HEK293T (cell line): ENCODE measurements at regions not wholly inside any gene's neighbourhood (a gene's known extent, or its start where the extent isn't known, plus 50 kb on each side); places are given as distances from the start of the nearest gene placed in this dataset.
"Not testable (repeated sequence)": the region's sequence is repeated elsewhere in the genome, so short reads cannot be mapped to it uniquely, and the experiment has no call there.

ENCODE experiments used
- CTCF ChIA-PET: fragments of 350-600 bp; formaldehyde crosslinking; extraction: SDS; loops from one replicate; lab custom pipeline; 2021; ENCODE audit warnings: antibody characterized with exemption, inconsistent platforms; lab: Yijun Ruan, JAX
- POLR2A ChIA-PET: fragments of 350-600 bp; formaldehyde crosslinking; extraction: SDS; loops from one replicate; lab custom pipeline; 2020; ENCODE audit warnings: antibody characterized with exemption, inconsistent platforms; lab: Yijun Ruan, JAX
- DNase-seq: peaks from one replicate; pipeline ENCODE4 v3.0.0; 2012; ENCODE audit warnings: mixed read lengths; ENCODE audit errors: extremely low spot score
- ARNT ChIP-seq: fragments of 450-650 bp; IDR thresholded peaks from 2 replicates; pipeline ENCODE4 v1.6.1; 2017; ENCODE audit warnings: mild to moderate bottlenecking
- BHLHE40 ChIP-seq: fragments of 450-650 bp; IDR thresholded peaks from 2 replicates; pipeline ENCODE4 v1.6.1; 2016; ENCODE audit warnings: mild to moderate bottlenecking, moderate library complexity, borderline replicate concordance
- CTBP1 ChIP-seq: fragments of 450-650 bp; IDR thresholded peaks from 2 replicates; pipeline ENCODE4 v1.6.1; 2016; ENCODE audit warnings: borderline replicate concordance
- ELF4 ChIP-seq: fragments of 450-650 bp; IDR thresholded peaks from 2 replicates; pipeline ENCODE4 v1.6.1; 2017; ENCODE audit warnings: antibody characterized with exemption
- FOXA1 ChIP-seq: fragments of 450-650 bp; IDR thresholded peaks from 2 replicates; pipeline ENCODE4 v1.6.1; 2016; ENCODE audit warnings: mild to moderate bottlenecking
- FOXK2 ChIP-seq: fragments of 450-650 bp; IDR thresholded peaks from 2 replicates; pipeline ENCODE4 v1.6.1; 2016; ENCODE audit warnings: mild to moderate bottlenecking
- FOXM1 ChIP-seq: fragments of 450-650 bp; IDR thresholded peaks from 2 replicates; pipeline ENCODE4 v1.6.1; 2017; ENCODE audit warnings: mild to moderate bottlenecking, borderline replicate concordance
- HDGF ChIP-seq: fragments of 450-650 bp; IDR thresholded peaks from 2 replicates; pipeline ENCODE4 v1.6.1; 2017; ENCODE audit warnings: antibody characterized with exemption, borderline replicate concordance
- L3MBTL2 ChIP-seq: fragments of 450-650 bp; conservative IDR thresholded peaks from 2 replicates; pipeline ENCODE4 v1.6.1; 2016; ENCODE audit warnings: mild to moderate bottlenecking
- LEF1 ChIP-seq: fragments of 450-650 bp; IDR thresholded peaks from 2 replicates; pipeline ENCODE4 v1.6.1; 2017; ENCODE audit warnings: mild to moderate bottlenecking, borderline replicate concordance
- NFRKB ChIP-seq: fragments of 450-650 bp; IDR thresholded peaks from 2 replicates; pipeline ENCODE4 v1.6.1; 2016; ENCODE audit warnings: mild to moderate bottlenecking, moderate library complexity
- SP1 ChIP-seq: fragments of 450-650 bp; IDR thresholded peaks from 2 replicates; pipeline ENCODE4 v1.6.1; 2017
- SUZ12 ChIP-seq: fragments of 450-650 bp; IDR thresholded peaks from 2 replicates; pipeline ENCODE4 v1.6.1; 2016; ENCODE audit warnings: mild to moderate bottlenecking
- TARDBP ChIP-seq: fragments of 450-650 bp; IDR thresholded peaks from 2 replicates; pipeline ENCODE4 v1.6.1; 2016
- ZNF384 ChIP-seq: fragments of 450-650 bp; IDR thresholded peaks from 2 replicates; pipeline ENCODE4 v1.6.1; 2016
- TF ChIP-seq, protein P1 (sequence below): fragments of 450-650 bp; IDR thresholded peaks from 2 replicates; pipeline ENCODE4 v1.6.1; 2016

DNA sequence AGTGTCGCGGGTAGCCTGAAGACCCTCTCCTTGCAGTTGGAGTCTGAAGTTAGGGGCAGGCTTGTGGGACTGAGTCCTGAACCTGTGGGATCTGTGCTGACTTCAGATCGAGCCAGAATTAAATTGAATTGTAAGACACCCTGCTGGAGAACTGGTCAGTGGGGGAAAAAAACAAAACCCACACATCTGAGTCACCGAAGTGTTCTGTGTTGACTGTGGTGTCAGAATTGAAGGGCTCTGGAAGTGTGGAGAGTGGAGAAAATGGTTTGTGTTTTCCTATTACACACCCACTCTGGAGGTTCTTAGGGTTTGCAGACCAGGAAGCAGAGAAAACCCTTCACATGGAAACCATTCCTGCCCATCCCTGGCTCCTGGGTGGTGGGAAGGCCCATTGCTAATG lies 209.5 kb upstream of the GALNT2 start:
- CTCF ChIA-PET, result no interaction called here
- POLR2A ChIA-PET, result no interaction called here
- DNase-seq, result no peak
- TF ChIP-seq LEF1, result no peak
- no peak for TF ChIP-seq L3MBTL2
- TF ChIP-seq ZNF384, result no peak
- TF ChIP-seq NFRKB, result no peak
- TF ChIP-seq CTBP1, result no peak
- no peak for TF ChIP-seq ELF4
- no peak for TF ChIP-seq FOXM1
- TF ChIP-seq TARDBP, result no peak
- no peak for TF ChIP-seq FOXA1
- no peak for TF ChIP-seq SUZ12

DNA sequence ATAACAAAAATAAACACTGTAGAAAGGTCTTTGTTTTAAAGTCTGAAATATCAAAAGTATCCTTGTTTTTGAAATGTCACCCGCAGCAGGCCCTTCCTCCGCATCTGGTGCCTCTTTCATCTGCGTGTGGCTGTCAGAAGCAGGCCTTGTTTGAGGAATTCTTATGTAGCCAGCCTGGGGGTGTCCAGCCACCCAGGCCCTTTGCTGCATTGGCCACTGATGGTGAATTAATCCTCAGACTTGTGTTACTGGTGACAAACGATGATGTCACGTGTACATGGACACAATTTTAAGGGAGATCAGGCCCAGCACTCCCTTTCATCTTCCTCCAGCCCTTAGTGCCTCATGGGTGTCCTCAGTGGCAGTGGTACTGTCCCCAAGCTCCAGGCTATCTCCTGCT lies 208.0 kb upstream of the GALNT2 start:
- no peak for DNase-seq
- CTCF ChIA-PET, result no interaction called here
- POLR2A ChIA-PET, result no interaction called here
- TF ChIP-seq FOXA1 (no peak), CTBP1 (no peak), BHLHE40 (no peak), ZNF384 (no peak), SP1 (no peak), ELF4 (no peak), HDGF (no peak), L3MBTL2 (no peak), NFRKB (no peak)

DNA sequence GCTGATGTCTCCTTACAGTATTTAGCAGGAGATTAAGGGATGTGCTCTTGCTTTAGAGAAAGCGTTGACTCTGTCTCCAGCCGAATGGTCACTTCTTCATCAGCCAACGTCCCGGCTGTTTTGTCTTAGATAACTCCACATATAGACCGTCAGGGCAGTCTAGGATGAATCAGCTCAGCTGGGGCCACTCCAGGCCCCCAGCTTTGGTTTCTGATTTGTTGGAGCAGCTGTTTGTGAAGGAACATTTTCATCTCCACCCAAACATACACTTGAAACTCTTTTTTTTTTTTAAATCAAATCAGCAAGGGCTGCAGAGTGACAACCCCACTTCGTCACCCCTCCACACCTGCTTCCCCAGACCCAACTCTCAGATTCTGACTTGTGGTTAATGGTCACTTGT lies 206.1 kb upstream of the GALNT2 start:
- no peak for DNase-seq
- POLR2A ChIA-PET, result no interaction called here
- CTCF ChIA-PET, result interaction anchor here (0.6 to 1.9 kb wide), 2 partner anchors 11 to 17 kb away, joined by 3 to 15 read pairs; no protein-coding TSS in a partner anchor

DNA sequence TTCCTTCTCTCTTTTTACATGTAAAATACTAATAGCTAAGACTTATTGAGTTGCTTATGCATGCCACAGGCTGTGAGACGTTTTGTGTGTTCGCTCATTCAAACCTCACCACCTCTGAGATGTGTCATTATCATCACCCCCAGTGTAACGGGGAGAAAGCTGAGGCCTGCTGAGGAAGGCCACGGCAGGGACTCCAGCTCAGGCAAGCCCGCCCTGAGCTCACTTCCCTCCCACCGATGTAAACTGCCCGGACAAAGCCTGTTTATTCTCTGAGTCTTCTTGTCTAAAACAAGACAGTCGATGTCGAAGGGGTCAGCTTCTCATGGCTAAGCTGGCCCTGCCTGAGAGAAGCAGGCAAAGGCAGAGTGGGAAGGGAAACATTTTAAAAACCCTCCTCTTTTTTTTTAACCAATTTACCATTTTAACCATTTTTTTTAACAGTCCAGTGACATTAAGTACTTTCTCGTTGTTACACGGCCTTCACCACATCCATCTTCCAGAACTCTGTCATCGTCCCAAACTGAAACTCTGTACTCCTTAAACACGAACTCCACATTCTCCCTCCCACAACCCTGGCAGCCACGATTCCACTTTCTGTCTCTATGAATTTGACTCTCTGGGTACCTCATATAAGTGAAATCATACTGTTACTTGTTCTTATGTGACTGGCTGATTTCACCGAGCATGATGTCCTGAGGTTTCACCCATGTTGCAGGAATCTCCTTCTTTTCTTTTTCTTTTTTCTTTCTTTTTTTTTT lies 204.8 kb upstream of the GALNT2 start:
- DNase-seq, result no peak
- ChIA-PET POLR2A (interaction anchor here (0.7 kb wide), 1 partner anchor 10 kb away, joined by 3 read pairs; no protein-coding TSS in a partner anchor), CTCF (interaction anchor here (1.9 kb wide), 1 partner anchor 12 kb away, joined by 15 read pairs; no protein-coding TSS in a partner anchor)
- TF ChIP-seq CTBP1 (no peak), ARNT (no peak), ELF4 (no peak), LEF1 (no peak), BHLHE40 (no peak), L3MBTL2 (no peak), SUZ12 (no peak), FOXK2 (no peak), FOXM1 (no peak), SP1 (no peak), HDGF (no peak)
- TF ChIP-seq, protein P1, sequence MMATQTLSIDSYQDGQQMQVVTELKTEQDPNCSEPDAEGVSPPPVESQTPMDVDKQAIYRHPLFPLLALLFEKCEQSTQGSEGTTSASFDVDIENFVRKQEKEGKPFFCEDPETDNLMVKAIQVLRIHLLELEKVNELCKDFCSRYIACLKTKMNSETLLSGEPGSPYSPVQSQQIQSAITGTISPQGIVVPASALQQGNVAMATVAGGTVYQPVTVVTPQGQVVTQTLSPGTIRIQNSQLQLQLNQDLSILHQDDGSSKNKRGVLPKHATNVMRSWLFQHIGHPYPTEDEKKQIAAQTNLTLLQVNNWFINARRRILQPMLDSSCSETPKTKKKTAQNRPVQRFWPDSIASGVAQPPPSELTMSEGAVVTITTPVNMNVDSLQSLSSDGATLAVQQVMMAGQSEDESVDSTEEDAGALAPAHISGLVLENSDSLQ, result no peak

More for the DNA sequence above, 206.1 kb upstream of the GALNT2 start:
- TF ChIP-seq FOXM1 (no peak), FOXK2 (no peak), L3MBTL2 (no peak), CTBP1 (no peak)

DNA sequence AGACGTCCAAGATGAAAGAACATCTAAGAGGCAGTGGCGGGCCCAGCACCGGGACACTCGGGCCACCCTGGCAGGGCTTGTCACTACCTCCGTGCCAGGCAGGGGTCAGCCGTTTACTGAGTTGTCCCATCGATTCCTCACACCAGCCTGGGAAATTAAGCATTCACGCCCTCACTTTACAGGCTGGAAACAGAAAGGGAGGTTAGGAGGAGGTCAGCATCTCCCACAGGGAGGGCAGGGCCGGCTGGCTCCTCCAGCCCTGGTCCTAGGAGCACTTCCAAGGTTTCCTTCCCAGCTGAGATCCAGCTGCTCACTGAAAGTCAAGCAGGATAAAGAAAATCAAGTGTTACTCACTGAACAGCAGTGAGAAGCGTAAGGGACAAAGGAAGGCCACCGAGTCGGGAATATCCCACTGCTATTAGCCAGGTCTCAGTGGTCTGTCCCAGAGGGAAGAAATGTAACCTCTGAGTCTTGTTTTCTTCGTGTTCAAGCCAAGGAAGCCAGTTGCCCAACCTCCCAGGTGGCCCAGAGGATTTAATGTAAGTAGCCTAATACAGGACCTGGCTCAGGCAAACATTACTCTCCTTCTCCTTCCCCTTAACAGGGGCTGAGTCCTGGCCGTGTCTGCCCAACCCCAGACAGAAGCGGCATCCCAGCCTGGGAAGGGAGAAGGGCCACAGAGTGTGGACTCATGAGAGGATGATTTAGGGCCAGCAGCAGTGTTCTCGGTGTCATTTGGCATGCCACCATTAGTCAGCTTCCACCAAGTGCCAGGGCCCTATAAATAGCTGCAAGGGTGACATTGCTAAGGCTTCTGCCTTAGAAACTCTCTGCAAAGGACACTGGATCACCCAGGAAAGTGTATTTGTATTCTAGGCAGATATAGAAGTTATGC lies 203.1 kb upstream of the GALNT2 start:
- TF ChIP-seq NFRKB (no peak), BHLHE40 (no peak), SUZ12 (no peak), FOXK2 (no peak), FOXA1 (no peak), ELF4 (no peak), L3MBTL2 (no peak), FOXM1 (no peak), LEF1 (no peak), HDGF (no peak), ARNT (no peak), CTBP1 (no peak), TARDBP (no peak)
- TF ChIP-seq, protein P1, result no peak
- POLR2A ChIA-PET, result no interaction called here
- CTCF ChIA-PET, result no interaction called here
- no peak for DNase-seq

DNA sequence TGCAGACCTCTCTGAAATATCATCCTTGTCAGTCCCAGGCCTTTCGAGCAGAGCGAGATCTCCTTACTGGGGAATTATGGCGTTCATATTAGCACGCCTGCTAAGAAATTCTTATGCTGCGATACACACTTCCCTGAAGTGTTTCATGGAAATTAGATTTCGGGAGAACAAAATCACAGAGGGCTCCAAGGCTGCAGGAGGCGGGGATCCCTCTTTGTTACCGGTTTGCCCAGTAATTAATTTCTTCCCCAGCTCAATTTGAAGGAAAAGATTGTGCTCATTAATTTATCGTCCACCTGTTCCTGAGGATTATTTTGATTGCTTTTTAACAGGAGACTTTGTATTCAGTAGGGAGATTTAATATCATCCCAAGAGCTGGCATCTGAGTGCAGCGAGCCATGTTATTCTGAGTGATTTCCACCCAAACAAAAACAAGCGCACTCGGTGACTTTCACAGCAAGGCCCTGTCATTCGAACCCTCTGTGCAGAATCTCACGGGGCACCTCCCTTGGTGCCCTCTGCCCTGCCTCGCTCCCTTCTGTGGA lies 202.3 kb upstream of the GALNT2 start:
- TF ChIP-seq LEF1 (no peak), SUZ12 (no peak), NFRKB (no peak), CTBP1 (no peak), ARNT (no peak), SP1 (no peak), TARDBP (no peak)
- ChIA-PET POLR2A (no interaction called here), CTCF (no interaction called here)
- no peak for DNase-seq

DNA sequence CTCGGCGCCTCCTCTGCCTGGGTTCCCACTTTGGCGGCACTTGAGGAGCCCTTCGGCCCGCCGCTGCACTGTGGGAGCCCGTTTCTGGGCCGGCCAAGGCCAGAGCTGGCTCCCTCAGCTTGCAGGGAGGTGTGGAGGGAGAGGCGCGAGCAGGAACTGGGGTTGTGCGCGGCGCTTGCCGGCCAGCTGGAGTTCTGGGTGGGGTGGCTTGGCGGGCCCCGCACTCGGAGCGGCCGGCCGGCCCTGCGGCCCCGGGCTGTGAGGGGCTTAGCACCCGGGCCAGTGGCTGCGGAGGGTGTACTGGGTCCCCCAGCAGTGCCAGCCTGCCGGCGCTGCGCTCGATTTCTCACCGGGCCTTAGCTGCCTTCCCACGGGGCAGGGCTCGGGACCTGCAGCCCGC lies 201.7 kb upstream of the GALNT2 start:
- DNase-seq, POLR2A ChIA-PET, CTCF ChIA-PET: not testable (repeated sequence)
